HUES6 (cell line): ENCODE measurements at regions not wholly inside any gene's neighbourhood (a gene's known extent, or its start where the extent isn't known, plus 50 kb on each side); places are given as distances from the start of the nearest gene placed in this dataset.
"Not testable (repeated sequence)": the region's sequence is repeated elsewhere in the genome, so short reads cannot be mapped to it uniquely, and the experiment has no call there.

Source experiments
- H3K27ac ChIP-seq: 2 replicates; pipeline ENCODE4 v1.7.0; 2013; ENCODE audit warnings: low read depth, mild to moderate bottlenecking, low read length, inconsistent platforms
- H3K27me3 ChIP-seq: 2 replicates; pipeline ENCODE4 v1.6.1; 2013; ENCODE audit warnings: low read length; ENCODE audit not compliant: control insufficient read depth, insufficient read depth
- H3K36me3 ChIP-seq: 2 replicates; pipeline ENCODE4 v1.6.1; 2013; ENCODE audit warnings: low read length; ENCODE audit not compliant: control insufficient read depth, insufficient read depth
- H3K4me1 ChIP-seq: 2 replicates; pipeline ENCODE4 v1.6.1; 2013; ENCODE audit warnings: low read length; ENCODE audit not compliant: control insufficient read depth, insufficient read depth
- H3K4me3 ChIP-seq: 2 replicates; pipeline ENCODE4 v1.5.1; 2013; ENCODE audit warnings: low read depth, low read length
- H3K9ac ChIP-seq: one replicate; pipeline ENCODE4 v1.6.1; 2013; ENCODE audit warnings: mild to moderate bottlenecking, low read length
- H3K9me3 ChIP-seq: 2 replicates; pipeline ENCODE4 v1.6.1; 2013; ENCODE audit warnings: low read depth, low read length; ENCODE audit not compliant: control insufficient read depth, insufficient read depth

GRCh38 chrX:25819879-25820278 is 318.3 kb upstream of the MAGEB18 start:
- no peaks in the 10 kb centered on the region for H3K9me3 ChIP-seq
- H3K36me3 ChIP-seq, result no peaks in the 10 kb centered on the region
- H3K27me3 ChIP-seq, result no peaks in the 10 kb centered on the region; the same call in 1 of the 2 replicates
- H3K9ac ChIP-seq, result no peak overlapping the region
- H3K4me1 ChIP-seq, result no peaks in the 10 kb centered on the region
- no peak overlapping the region for H3K27ac ChIP-seq
- H3K4me3 ChIP-seq, result no peak overlapping the region

GRCh38 chrX:25851141-25851540 is 287.0 kb upstream of the MAGEB18 start:
- H3K27ac ChIP-seq, result no peak overlapping the region
- H3K4me1 ChIP-seq, result no peaks in the 10 kb centered on the region
- no peaks in the 10 kb centered on the region for H3K36me3 ChIP-seq
- no peak overlapping the region for H3K9ac ChIP-seq
- H3K27me3 ChIP-seq, result no peaks in the 10 kb centered on the region
- no peak overlapping the region for H3K4me3 ChIP-seq
- H3K9me3 ChIP-seq, result no peaks in the 10 kb centered on the region

- H3K27me3 ChIP-seq, result no peaks in the 10 kb centered on the region; the same call in 1 of the 2 replicates
- no peak overlapping the region for H3K27ac ChIP-seq
- H3K9ac ChIP-seq, result no peak overlapping the region
- no peak overlapping the region for H3K4me3 ChIP-seq
- H3K4me1 ChIP-seq, result no peaks in the 10 kb centered on the region
- no peaks in the 10 kb centered on the region for H3K9me3 ChIP-seq
- H3K36me3 ChIP-seq, result no peaks in the 10 kb centered on the region
Measured at GRCh38 chrX:25853002-25853479, 285.1 kb upstream of the MAGEB18 start.

DNA sequence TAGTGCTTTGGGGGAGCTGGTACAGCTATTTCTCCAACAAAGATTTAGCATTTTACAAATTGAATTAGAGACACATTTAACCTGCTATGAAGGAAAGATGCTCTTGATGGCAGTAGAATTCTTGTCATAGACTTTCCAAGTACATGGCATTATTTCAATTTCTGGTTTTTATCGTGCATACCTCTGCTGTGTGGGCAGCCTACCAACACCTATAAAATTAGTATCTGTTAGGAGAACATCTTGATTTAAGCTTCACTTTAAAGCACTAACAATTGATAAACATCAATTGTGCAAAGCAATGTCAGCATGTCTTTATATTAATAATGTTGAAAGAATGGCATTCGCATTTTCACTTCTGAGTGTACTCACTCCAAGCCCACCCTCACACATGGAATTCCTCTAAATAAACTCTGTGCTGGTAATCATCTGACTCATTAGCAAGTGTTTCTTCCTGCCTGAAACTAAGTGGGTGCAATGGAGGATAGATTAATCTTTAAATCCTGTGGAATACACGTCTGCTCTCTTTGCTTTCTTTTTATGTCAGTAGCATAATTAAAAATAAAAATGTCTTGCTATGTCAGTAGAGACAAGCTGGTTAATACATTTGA is 279.8 kb upstream of the MAGEB18 start:
- Histone ChIP-seq H3K36me3 (no peaks in the 10 kb centered on the region), H3K4me3 (no peak overlapping the region)

DNA sequence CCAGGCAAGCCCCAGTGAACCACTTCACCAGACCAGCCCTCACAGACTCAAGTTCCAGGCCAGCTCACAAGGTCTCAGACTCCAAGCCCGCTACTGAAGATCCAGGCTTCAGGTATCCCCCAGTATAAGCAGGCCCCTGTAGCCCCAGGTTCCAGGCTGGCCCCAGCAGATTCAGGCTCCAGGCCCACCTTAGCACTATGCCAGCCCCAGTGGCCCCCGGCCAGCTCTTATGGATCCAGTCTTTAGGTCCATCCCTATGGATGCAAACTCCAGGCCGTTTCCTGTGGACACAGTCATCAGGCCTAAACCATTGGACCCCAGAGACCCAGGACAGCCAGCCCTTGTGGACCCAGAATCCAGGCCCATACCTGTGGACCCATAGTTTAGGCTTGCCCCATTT is 277.8 kb upstream of the MAGEB18 start:
- Histone ChIP-seq H3K4me3 (no peak overlapping the region), H3K27ac (no peak overlapping the region), H3K9me3 (no peaks in the 10 kb centered on the region), H3K9ac (no peak overlapping the region), H3K4me1 (no peaks in the 10 kb centered on the region), H3K36me3 (no peaks in the 10 kb centered on the region), H3K27me3 (no peaks in the 10 kb centered on the region; the same call in 1 of the 2 replicates)

More for the DNA sequence above, 279.8 kb upstream of the MAGEB18 start:
- Histone ChIP-seq H3K9me3 (no peaks in the 10 kb centered on the region), H3K27me3 (no peaks in the 10 kb centered on the region; the same call in 1 of the 2 replicates), H3K4me1 (no peaks in the 10 kb centered on the region), H3K9ac (no peak overlapping the region), H3K27ac (no peak overlapping the region)

GRCh38 chrX:25869761-25870160 is 268.4 kb upstream of the MAGEB18 start:
- H3K27ac ChIP-seq, result no peak overlapping the region
- no peaks in the 10 kb centered on the region for H3K36me3 ChIP-seq
- H3K9ac ChIP-seq, result no peak overlapping the region
- no peak overlapping the region for H3K4me3 ChIP-seq
- no peaks in the 10 kb centered on the region for H3K9me3 ChIP-seq
- no peaks in the 10 kb centered on the region for H3K27me3 ChIP-seq
- peaks cover 5% of the 10 kb centered on the region for H3K4me1 ChIP-seq

GRCh38 chrX:25872786-25873185 is 265.4 kb upstream of the MAGEB18 start:
- H3K9ac ChIP-seq, result no peak overlapping the region
- H3K36me3 ChIP-seq, result no peaks in the 10 kb centered on the region
- no peaks in the 10 kb centered on the region for H3K27me3 ChIP-seq
- H3K4me1 ChIP-seq, result peaks cover 5% of the 10 kb centered on the region
- no peaks in the 10 kb centered on the region for H3K9me3 ChIP-seq
- H3K27ac ChIP-seq, result no peak overlapping the region
- no peak overlapping the region for H3K4me3 ChIP-seq

- no peaks in the 10 kb centered on the region for H3K27me3 ChIP-seq
- no peak overlapping the region for H3K27ac ChIP-seq
- H3K4me1 ChIP-seq, result peaks cover 5% of the 10 kb centered on the region
- no peaks in the 10 kb centered on the region for H3K36me3 ChIP-seq
- no peak overlapping the region for H3K4me3 ChIP-seq
- no peaks in the 10 kb centered on the region for H3K9me3 ChIP-seq
- H3K9ac ChIP-seq, result no peak overlapping the region
Measured at GRCh38 chrX:25873196-25873595, 264.9 kb upstream of the MAGEB18 start.

DNA sequence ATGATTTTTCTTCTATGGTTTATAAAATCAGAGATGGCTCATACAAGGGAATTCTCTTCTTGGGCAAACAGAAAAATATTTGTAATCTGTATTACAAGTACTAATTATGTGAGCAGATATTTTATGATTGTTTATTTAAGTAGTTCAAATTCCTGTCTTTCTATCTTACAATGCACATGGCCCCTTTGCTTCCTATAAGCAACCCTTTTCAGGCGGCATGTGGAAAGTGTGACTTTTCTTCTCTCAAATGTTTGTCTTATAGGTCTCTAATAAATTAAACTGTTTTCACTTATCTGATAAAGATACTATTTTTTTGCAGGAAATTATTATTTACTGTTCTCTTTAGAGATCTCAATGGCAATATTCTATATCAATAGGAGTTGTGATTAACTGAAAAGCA is 259.3 kb upstream of the MAGEB18 start:
- H3K4me1 ChIP-seq, result peaks cover 4% of the 10 kb centered on the region; the same call in 1 of the 2 replicates
- H3K9ac ChIP-seq, result no peak overlapping the region
- H3K4me3 ChIP-seq, result no peak overlapping the region
- no peaks in the 10 kb centered on the region for H3K27me3 ChIP-seq
- no peaks in the 10 kb centered on the region for H3K36me3 ChIP-seq
- H3K9me3 ChIP-seq, result peaks cover 7% of the 10 kb centered on the region; the same call in 1 of the 2 replicates
- no peak overlapping the region for H3K27ac ChIP-seq

DNA sequence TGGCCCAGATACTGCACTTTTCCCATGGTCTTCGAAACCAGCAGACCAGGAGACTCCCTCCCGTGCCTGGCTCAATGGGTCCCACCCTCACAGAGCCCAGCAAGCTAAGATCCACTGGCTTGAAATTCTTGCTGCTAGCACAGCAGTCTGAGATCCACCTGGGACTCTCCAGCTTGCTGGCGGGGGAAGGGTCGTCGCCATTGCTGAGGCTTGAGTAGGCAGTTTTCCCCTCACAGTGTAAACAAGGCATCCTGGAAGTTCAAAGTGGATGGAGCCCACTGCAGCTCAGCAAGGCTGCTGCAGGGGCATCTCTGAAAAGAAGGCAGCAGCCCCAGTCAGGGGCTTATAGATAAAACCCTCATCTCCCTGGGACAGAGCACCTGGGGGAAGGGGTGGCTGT is 255.6 kb upstream of the MAGEB18 start:
- H3K27ac ChIP-seq, H3K36me3 ChIP-seq, H3K4me3 ChIP-seq, H3K27me3 ChIP-seq, H3K4me1 ChIP-seq, H3K9me3 ChIP-seq, H3K9ac ChIP-seq: not testable (repeated sequence)

GRCh38 chrX:25897758-25898157 is 240.4 kb upstream of the MAGEB18 start:
- Histone ChIP-seq H3K9me3 (peaks cover 7% of the 10 kb centered on the region; the same call in 1 of the 2 replicates), H3K27ac (no peak overlapping the region), H3K9ac (no peak overlapping the region), H3K27me3 (no peaks in the 10 kb centered on the region), H3K36me3 (no peaks in the 10 kb centered on the region), H3K4me1 (no peaks in the 10 kb centered on the region), H3K4me3 (no peak overlapping the region)
